Panc1 (cell line): ENCODE measurements at regions not wholly inside any gene's neighbourhood (a gene's known extent, or its start where the extent isn't known, plus 50 kb on each side); places are given as distances from the start of the nearest gene placed in this dataset.

ENCODE experiments used
- ATAC-seq: fragments of 200-7000 bp; cut with Tn5 transposase; 2 replicates; pipeline ENCODE4 v1.9.1; 2020; ENCODE audit warnings: mild to moderate bottlenecking, moderate library complexity
- BruUV-seq: library from RNA; stranded (reverse); fragments of 400-500 nt; replicated peaks from 2 replicates; lab custom pipeline; 2021; lab: Mats Ljungman, UMichigan
- CTCF ChIA-PET: fragments of 300-600 bp; sonication (Branson Sonifier 250); formaldehyde crosslinking; loops from one replicate; lab custom pipeline; 2022; ENCODE audit warnings: antibody characterized with exemption; lab: Charles Lee
- POLR2A ChIA-PET: fragments of 300-600 bp; sonication (Branson Sonifier 250); formaldehyde crosslinking; loops from one replicate; lab custom pipeline; 2022; ENCODE audit warnings: antibody characterized with exemption; lab: Charles Lee
- DNase-seq: peaks from one replicate; pipeline ENCODE4 v3.0.0-alpha.2; 2010; ENCODE audit warnings: low read depth, low spot score
- H3K27ac ChIP-seq: 2 replicates; pipeline ENCODE4 v1.5.1; 2011; ENCODE audit warnings: mild to moderate bottlenecking, low read length, inconsistent platforms
- H3K27me3 ChIP-seq: fragments of 200-500 bp; sonication (Bioruptor generic); 2 replicates; pipeline ENCODE4 v1.6.0; 2014; ENCODE audit warnings: low read length, inconsistent platforms; ENCODE audit not compliant: control insufficient read depth, insufficient read depth
- H3K36me3 ChIP-seq: fragments of 200-500 bp; sonication (Bioruptor generic); 2 replicates; pipeline ENCODE4 v1.5.1; 2014; ENCODE audit warnings: inconsistent platforms, mild to moderate bottlenecking, low read length, moderate library complexity; ENCODE audit not compliant: control insufficient read depth, insufficient read depth
- H3K4me1 ChIP-seq: 2 replicates; pipeline ENCODE4 v1.5.1; 2011; ENCODE audit warnings: inconsistent platforms, mild to moderate bottlenecking, low read length, moderate library complexity; ENCODE audit not compliant: control insufficient read depth, insufficient read depth
- H3K4me3 ChIP-seq, 2 experiments: 2 replicates each; pipeline ENCODE4 v1.5.1; 2011 to 2012; ENCODE audit warnings: low read depth in 2 of 2, low read length in 2 of 2, mild to moderate bottlenecking in 2 of 2, inconsistent platforms in 1 of 2, moderate library complexity in 1 of 2
- H3K9me3 ChIP-seq: fragments of 200-500 bp; sonication (Bioruptor generic); 2 replicates; pipeline ENCODE4 v1.5.1; 2014; ENCODE audit warnings: low read depth, mild to moderate bottlenecking, inconsistent platforms, low read length, moderate library complexity; ENCODE audit not compliant: control insufficient read depth, insufficient read depth
- CTCF ChIP-seq: fragments of 450-650 bp; IDR thresholded peaks from 2 replicates; pipeline ENCODE4 v1.5.1; 2017; ENCODE audit warnings: mild to moderate bottlenecking
- POLR2AphosphoS5 ChIP-seq: IDR thresholded peaks from 2 replicates; pipeline ENCODE4 v1.6.1; 2012; ENCODE audit warnings: mild to moderate bottlenecking, low read depth, low read length, moderate library complexity
- REST ChIP-seq, 2 experiments: IDR thresholded peaks; 2 replicates each; pipeline ENCODE4 v1.6.1; 2011 to 2012; ENCODE audit warnings: low read depth in 2 of 2, control low read depth in 1 of 2, low read length in 1 of 2, mild to moderate bottlenecking in 1 of 2, moderate library complexity in 1 of 2; ENCODE audit not compliant: insufficient read depth in 1 of 2
- SIN3A ChIP-seq: IDR thresholded peaks from 2 replicates; pipeline ENCODE4 v1.6.1; 2012; ENCODE audit warnings: low read depth, mild to moderate bottlenecking, low read length, moderate library complexity, borderline replicate concordance; ENCODE audit not compliant: insufficient read depth
- TCF7L2 ChIP-seq: IDR thresholded peaks from 2 replicates; pipeline ENCODE4 v1.6.1; 2011; ENCODE audit warnings: mild to moderate bottlenecking, low read depth, low read length, inconsistent platforms
- in situ Hi-C: cut with HindIII; loops from 2 replicates; pipeline ENCODE4 v1.10.0; 2016; ENCODE audit warnings: low sequenced_read_pairs, low pct_unique_long_range_greater_than_20kb
- intact Hi-C: fragments of 100-400 bp; cut with micrococcal nuclease; formaldehyde crosslinking; loops from one replicate; pipeline ENCODE4 v1.10.0; 2022; ENCODE audit not compliant: unreplicated experiment

- no TSS peak for BruUV-seq
These were observed 466.3 kb downstream of the DOK5 start for GRCh38 chr20:54941666-54942065.

GRCh38 chr20:54940522-54940921, 465.1 kb downstream of the DOK5 start:
- Histone ChIP-seq H3K27ac (no peak overlapping the region), H3K27me3 (no peaks in the 10 kb centered on the region), H3K36me3 (no peaks in the 10 kb centered on the region), H3K9me3 (no peaks in the 10 kb centered on the region), H3K4me3 (no peak overlapping the region), H3K4me1 (no peaks in the 10 kb centered on the region)
- POLR2A ChIA-PET: no interaction called here
- DNase-seq: no peak
- in situ Hi-C loops (no loop called here), intact Hi-C loops (no loop called here)
- no TSS peak for BruUV-seq
- ATAC-seq: no peak
- CTCF ChIA-PET: no interaction called here
- TF ChIP-seq REST (IDR thresholded peaks at IDR 0.05; ENCODE audit: insufficient read depth in 1 of 2, low read depth in 2 of 2, low read length in 1 of 2) (no peak), TCF7L2 (no peak), CTCF (no peak), SIN3A (no peak), POLR2AphosphoS5 (no peak)

More at GRCh38 chr20:54941666-54942065, 466.3 kb downstream of the DOK5 start:
- TF ChIP-seq TCF7L2 (no peak), REST (IDR thresholded peaks at IDR 0.05; ENCODE audit: insufficient read depth in 1 of 2, low read depth in 2 of 2, low read length in 1 of 2) (no peak), CTCF (no peak), SIN3A (no peak), POLR2AphosphoS5 (no peak)
- CTCF ChIA-PET: no interaction called here
- no peak for ATAC-seq
- H3K4me3 ChIP-seq: no peak overlapping the region
- H3K9me3 ChIP-seq: 0 out of 2 replicates have a peak, but pooled peaks cover 3% of the 10 kb centered on the region
- DNase-seq: no peak
- no peak overlapping the region for H3K27ac ChIP-seq
- intact Hi-C loops: no loop called here
- POLR2A ChIA-PET: no interaction called here
- no peaks in the 10 kb centered on the region for H3K36me3 ChIP-seq
- H3K27me3 ChIP-seq: no peaks in the 10 kb centered on the region
- in situ Hi-C loops: no loop called here
- no peaks in the 10 kb centered on the region for H3K4me1 ChIP-seq
